ENCODE measurements at regions not wholly inside any gene's neighbourhood (a gene's known extent, or its start where the extent isn't known, plus 50 kb on each side); places are given as distances from the start of the nearest gene placed in this dataset.

DNA sequence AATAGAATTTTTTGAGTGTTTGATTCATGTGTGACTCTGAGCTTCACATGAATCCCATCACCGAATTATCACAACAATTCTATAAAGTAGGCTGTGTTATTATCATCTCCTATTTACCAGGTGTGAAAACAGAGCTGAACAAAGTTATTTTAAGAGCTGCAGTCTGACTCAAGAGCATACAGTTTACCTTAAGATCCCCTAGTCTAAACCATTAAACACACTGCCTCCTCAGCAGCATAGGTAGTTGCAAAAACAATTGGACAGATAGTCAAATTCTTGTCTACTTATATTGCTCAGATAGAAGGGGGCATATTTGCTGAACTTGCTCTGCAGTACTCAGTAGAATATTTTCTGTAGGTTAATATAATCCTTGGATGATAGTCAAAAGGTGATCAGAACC, 219.8 kb upstream of the ATP2B1 start:
- TF ChIP-seq, protein P1, sequence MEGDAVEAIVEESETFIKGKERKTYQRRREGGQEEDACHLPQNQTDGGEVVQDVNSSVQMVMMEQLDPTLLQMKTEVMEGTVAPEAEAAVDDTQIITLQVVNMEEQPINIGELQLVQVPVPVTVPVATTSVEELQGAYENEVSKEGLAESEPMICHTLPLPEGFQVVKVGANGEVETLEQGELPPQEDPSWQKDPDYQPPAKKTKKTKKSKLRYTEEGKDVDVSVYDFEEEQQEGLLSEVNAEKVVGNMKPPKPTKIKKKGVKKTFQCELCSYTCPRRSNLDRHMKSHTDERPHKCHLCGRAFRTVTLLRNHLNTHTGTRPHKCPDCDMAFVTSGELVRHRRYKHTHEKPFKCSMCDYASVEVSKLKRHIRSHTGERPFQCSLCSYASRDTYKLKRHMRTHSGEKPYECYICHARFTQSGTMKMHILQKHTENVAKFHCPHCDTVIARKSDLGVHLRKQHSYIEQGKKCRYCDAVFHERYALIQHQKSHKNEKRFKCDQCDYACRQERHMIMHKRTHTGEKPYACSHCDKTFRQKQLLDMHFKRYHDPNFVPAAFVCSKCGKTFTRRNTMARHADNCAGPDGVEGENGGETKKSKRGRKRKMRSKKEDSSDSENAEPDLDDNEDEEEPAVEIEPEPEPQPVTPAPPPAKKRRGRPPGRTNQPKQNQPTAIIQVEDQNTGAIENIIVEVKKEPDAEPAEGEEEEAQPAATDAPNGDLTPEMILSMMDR (conservative IDR thresholded peaks at IDR 0.05) = no peak
- H3K27ac ChIP-seq = no peak overlapping the region

DNA sequence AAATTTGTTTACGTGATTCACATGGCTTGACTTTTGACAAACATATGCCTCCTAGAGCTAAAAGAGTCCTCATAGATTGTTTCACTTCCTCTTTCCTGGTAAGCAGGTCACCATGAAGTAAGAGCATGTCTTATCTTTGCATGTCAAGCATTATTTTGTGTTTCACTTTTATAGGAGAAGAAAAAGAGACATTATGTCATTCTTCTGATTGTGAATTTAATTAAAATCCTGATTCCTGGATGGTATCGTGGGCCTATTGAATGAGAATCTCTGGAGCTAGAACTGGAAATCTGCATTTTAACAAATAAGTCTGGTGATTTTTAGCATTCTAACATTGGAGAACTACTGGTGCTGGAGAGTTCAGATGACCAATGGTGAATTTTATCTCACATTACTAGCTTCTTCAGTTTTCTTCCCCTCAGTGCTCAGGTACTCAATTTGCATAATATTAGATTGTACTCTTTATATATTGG, 218.6 kb upstream of the ATP2B1 start:
- TF ChIP-seq, protein P1 (conservative IDR thresholded peaks at IDR 0.05) = no peak
- no peak overlapping the region for H3K27ac ChIP-seq

DNA sequence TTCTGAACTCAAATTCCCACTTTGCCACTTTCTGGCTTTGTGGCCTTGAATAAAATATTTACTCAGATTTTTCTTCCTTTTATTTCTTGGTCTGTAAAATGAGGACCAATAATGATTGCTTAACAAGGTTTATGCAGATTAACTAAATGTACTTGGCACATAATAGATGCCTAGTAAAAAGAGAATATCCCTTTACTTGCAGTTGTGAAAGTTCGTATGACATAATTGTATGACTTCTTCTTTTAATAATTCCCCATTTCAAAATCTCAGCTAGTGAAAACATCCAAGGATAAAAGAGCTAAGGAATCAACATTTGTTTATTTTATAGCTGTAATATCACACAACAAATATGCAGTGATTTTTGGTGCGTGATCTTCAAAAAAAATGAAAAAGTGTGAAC, 215.6 kb upstream of the ATP2B1 start:
- no peak overlapping the region for H3K27ac ChIP-seq
- TF ChIP-seq, protein P1 (conservative IDR thresholded peaks at IDR 0.05) = no peak

DNA sequence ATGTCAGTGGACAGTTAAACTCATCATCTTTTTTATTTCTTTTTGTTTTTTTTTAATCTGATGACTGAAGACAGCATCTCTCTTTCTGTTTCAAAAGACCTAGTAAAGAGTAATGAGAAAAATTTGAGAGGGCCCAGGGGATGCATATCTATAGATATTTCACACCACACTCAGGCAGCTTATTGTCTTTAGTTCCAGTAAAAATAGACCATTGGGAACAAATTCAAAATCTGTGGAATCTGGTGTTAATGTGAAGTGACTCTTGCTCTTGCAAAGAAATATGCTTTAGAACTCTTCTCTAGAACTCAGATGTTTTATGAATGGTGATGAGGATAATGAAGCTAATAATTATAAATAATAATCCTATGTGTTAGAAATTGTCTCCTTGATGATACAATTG, 214.5 kb upstream of the ATP2B1 start:
- TF ChIP-seq, protein P1 (conservative IDR thresholded peaks at IDR 0.05) = no peak
- no peak overlapping the region for H3K27ac ChIP-seq

DNA sequence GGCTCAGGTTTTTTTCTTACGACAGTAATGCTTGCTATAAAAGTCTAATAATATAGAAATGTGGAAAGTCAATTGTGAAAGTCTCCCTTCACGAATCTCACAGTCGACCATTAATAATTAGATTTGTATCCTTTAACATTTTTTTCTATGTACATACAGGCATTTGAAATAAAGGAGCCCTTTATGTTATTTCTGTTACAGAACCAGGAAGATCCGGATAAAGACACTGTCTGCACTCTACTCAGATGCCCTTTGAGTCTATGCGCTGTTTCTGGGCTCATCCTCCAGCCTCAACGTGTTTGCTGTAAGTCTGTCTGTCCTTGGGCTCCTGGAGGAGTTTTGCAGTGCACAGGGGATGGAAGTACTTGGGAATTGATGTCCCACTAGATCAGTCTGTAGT, 212.2 kb upstream of the ATP2B1 start:
- no peak overlapping the region for H3K27ac ChIP-seq

DNA sequence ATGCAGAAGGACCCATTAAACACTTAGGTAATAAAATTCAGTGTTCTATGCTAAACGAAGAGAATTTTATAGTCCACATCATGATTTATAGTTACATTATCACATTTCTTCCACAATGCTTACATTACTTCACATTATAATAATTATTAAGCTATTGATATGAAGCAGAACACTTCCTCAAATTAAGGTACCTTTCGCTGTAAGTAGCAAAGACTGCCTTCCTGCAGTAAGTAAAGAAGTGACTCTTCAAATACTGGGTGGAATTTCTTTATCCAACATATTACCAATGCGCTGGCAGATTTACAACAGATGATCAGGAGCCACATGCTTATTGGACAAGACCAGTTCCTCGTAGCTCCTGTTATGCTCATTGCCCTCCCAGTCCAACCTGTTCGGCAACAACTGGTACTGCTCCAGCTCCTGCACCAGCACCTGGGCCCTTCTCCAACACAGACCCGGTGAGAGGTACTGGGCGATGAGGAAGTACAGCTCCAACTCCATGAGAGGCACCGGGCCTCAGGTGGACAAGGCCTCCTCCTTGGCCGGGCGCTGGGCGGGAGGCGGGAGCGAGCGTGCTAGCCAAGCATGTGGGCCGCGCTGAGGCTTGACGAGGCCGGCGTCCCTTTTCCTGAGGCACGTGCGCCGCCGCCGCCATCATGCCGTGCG, 210.7 kb upstream of the ATP2B1 start:
- TF ChIP-seq, protein P1 (conservative IDR thresholded peaks at IDR 0.05) = no peak
- peak overlapping the region; percentile 58 for H3K27ac ChIP-seq

More for the DNA sequence above, 212.2 kb upstream of the ATP2B1 start:
- TF ChIP-seq, protein P1 (conservative IDR thresholded peaks at IDR 0.05) = no peak

DNA sequence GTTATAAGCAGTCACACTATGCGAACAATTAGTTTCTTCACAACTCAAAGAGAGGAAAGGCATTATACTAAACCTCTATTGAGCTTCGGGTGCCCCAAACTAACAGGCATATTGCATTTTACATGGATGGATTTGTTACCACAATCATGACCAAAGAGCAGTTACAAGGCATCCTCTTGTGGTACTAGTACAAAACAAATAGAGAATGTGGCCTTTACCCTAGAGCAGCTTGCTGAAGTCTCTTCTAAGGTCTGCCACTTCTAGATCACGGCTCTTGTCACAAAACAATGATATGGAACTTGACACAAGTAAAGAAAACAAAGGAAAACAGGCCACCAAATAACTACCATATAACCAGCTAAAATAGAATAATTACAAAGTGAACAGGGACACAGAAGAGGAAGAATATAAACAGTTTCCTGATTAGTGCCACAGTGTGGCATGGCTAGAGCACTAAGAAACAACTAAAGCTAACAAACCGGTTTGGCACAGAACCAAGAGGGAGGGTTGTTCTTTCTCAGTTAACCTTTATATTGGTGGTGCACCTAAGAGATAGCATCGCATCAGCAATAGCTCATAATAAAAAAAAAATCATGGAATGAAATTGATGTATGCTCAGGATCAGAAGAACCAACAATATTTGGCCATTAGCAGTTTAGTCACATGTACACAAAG, 209.7 kb upstream of the ATP2B1 start:
- TF ChIP-seq, protein P1 (conservative IDR thresholded peaks at IDR 0.05) = no peak; the same call in 1 of the 2 replicates
- H3K27ac ChIP-seq = peak overlapping the region; percentile 58

All from VCaP (cell line).